Pulmonary artery endothelial cell (primary cell): ENCODE measurements at regions not wholly inside any gene's neighbourhood (a gene's known extent, or its start where the extent isn't known, plus 50 kb on each side); places are given as distances from the start of the nearest gene placed in this dataset.

Experiments used
- DNase-seq: peaks from one replicate; pipeline ENCODE4 v3.0.0-alpha.2; 2011; ENCODE audit warnings: low read depth, low spot score

- no peak for DNase-seq
Measured at GRCh38 chr5:111676926-111677415, 80.0 kb downstream of the NREP start.

DNA sequence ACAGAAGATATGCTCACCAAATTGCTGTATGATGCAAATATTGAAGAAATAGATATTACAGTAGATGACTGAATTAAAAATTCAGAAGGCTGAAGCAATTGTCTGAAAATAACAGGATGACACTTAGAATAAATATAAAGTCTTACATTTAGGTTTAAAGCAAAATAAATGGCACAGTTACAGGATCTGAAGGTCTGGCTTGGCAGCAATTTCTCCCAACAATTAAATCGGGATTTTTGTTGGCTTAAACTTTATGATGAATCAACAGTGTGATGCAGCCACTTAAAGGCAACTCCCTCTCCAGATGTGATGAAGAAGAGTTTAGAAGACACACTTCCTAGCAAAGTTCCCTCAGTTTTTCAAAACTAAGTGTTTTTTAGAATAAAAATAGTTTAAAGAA lies 80.5 kb downstream of the NREP start:
- DNase-seq, result no peak

GRCh38 chr5:111675201-111675934 lies 81.6 kb downstream of the NREP start:
- no peak for DNase-seq

GRCh38 chr5:111673891-111674626 lies 82.9 kb downstream of the NREP start:
- DNase-seq, result no peak

GRCh38 chr5:111672099-111672498 lies 84.9 kb downstream of the NREP start:
- no peak for DNase-seq

DNA sequence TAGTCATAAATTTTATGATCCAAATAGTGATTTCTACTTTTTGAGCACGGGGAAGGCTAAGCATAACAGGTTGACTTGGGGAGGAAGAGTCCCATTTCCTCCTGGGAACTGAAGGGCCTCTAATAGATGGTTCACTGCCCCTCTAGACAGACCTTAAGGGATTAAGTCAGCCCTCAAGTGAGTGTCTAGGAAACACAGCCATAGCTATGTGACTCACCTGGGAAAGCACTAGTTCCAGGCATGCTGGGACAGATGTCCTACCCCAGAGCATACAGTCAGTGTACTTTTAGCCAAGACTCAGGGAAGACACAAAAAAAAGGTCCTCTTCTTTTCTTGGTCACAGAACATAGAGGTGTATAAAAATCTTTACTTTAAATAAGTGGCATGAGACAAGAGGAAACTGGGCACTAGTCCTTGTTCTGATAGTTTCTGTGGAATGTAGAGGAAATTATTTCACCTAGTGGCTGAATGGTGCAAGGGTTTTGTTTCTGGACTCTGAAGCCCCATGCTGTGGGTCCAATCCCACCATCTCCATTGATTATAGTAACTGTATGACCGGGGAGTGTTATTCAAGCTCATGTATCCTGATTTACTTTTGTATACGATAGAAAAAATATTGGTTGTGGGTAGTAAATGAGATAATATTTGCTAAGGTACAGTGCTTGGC lies 86.0 kb downstream of the NREP start:
- DNase-seq, result no peak

- no peak for DNase-seq
Measured at GRCh38 chr5:111668477-111669414, 88.2 kb downstream of the NREP start.

DNA sequence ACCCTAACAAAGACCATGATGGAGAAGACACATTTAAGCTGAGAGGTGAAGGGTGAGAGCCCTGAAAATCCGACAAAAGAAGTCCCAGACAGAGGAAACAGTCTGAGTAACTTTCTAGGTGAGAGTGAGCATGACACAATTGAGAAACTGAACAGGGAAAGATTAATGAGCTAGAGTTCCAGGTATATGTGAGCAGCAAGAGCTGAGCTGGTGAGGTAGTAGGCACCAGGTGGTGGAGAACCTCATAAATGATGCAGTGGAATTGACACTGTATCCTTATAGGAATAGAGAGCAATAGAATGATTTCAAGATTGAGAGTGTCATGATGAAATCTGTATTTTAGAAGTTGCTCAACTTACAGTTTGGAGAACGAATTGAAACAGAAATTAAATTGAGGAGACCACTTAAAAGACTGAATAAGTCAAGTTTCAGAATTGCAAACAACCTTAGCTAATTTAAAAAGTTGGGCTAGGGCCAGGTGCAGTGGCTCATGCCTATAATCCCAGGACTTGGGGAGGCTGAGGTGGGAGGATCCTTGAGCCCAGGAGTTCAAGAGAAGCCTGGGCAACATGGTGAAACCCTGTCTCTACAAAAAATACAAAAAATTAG lies 89.8 kb downstream of the NREP start:
- DNase-seq, result no peak

- no peak for DNase-seq
Measured at GRCh38 chr5:111656580-111656979, 100.4 kb downstream of the NREP start.

DNA sequence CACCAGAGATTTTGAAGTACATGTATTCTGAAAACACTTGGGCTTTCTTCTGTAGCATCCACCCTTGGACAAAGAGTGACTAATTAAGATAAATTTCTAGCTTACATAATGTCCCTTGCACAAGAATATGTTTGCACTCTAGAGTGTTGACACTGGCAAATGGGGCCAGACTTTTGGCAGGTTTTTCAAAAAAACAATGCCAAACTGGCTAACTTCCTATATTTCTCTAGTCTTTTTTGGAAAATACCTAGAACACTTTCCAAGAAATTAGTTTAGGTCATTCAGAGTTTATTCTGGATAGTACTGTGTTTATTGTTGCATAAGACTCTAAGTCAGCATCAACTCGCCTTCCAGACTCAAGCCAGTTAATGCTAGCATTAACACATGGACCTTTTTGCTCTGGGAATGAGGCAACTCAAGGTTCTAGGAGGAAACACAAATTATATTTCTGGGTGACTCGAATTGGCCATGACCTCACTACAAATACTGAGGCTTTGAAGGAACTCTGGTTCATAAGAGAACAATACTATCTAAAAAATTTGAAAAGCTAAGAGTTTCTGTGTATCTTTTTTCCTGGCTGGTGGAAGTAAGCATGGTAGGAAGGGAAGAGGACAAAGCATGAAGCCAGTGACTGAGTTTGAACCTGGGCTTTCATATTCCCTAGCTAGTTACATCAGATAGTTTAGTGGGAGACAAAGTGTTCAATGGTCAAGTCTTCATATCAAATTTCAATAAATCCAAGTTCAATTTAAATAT lies 101.6 kb downstream of the NREP start:
- peak; percentile 1 for DNase-seq

DNA sequence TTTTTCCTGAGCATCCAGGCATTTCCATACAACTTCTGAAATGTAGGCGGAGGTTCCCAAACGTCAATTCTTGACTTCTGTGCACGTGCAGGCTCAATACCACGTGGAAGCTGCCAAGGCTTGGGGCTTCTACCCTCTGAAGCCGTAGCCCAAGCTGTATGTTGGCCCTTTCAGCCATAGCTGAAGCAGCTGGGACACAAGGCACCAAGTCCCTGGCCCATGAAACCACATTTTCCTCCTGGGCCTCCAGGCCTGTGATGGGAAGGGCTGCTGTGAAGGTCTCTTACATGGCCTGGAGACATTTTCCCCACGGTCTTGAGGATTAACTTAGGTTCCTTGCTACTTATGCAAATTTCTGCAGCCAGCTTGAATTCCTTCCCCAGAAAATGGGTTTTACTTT lies 103.6 kb downstream of the NREP start:
- no peak for DNase-seq

GRCh38 chr5:111649516-111649915 lies 107.5 kb downstream of the NREP start:
- no peak for DNase-seq

GRCh38 chr5:111645303-111645838 lies 111.6 kb downstream of the NREP start:
- no peak for DNase-seq

GRCh38 chr5:111643499-111643898 lies 113.5 kb downstream of the NREP start:
- no peak for DNase-seq

DNA sequence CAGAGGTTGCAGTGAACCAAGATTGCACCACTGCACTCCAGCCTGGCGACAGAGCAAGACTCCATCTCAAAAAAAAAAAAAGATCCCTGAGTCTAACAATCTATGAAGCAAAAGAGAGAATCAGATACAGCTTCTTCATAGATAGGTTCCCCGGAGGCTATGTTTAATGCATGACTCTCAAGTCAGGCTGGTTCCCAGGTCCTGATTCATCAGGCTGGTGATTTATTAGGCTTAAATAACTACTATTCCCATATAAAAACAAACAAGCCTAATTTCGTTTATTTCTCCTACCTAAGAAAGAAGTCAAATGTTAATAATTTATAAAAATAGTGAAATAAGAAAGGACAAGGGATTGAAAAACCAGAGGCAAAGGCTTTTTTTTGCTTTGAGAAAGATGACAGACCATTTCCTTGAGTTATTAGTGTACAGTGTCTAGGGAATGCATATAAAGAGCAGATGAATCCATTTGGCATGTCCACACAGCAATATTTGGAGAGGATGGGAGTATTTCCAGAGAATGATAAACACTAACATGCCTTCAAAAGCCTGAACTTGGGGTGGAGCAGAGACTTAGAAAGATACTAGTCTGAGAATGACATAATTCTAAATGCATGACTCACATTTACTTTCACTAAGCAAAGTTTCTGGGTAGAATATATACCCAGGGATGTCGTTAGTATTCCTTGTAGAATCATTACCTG lies 115.3 kb downstream of the NREP start:
- no peak for DNase-seq

DNA sequence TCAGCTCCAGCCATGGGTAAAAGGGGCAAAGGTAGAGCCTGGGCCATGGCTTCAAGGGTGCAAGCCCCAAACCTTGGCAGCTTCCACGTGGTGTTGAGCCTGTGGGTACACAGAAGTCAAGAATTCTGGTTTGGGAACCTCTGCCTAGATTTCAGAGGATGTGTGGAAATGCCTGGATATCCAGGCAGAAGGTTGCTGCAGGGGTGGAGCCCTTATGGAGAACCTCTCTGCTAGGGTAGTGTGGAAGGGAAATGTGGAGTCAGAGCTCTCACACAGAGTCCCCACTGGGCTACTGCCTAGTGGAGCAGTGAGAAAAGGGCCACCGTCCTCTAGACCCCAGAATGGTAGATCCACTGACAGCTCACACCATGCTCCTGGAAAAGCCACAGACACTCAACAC lies 117.1 kb downstream of the NREP start:
- DNase-seq, result no peak

DNA sequence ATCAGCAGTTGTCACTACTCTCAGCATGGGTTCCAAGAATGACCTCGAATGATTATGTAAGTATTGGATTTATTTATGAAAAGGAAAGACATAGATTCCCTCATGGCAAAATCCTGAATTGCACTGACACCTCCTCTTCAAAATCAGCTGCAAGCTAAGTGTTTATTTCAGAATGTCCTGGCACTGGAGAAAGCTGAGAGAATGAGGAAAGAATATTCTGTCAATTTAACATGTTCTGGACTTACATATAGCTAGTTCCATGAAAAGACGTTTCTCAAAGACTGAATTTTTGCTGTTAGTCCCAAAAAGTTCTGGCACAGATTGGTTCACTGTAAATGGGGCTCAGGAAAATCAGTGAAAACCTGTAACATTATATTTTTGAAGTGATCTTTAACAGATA lies 120.3 kb downstream of the NREP start:
- DNase-seq, result no peak

DNA sequence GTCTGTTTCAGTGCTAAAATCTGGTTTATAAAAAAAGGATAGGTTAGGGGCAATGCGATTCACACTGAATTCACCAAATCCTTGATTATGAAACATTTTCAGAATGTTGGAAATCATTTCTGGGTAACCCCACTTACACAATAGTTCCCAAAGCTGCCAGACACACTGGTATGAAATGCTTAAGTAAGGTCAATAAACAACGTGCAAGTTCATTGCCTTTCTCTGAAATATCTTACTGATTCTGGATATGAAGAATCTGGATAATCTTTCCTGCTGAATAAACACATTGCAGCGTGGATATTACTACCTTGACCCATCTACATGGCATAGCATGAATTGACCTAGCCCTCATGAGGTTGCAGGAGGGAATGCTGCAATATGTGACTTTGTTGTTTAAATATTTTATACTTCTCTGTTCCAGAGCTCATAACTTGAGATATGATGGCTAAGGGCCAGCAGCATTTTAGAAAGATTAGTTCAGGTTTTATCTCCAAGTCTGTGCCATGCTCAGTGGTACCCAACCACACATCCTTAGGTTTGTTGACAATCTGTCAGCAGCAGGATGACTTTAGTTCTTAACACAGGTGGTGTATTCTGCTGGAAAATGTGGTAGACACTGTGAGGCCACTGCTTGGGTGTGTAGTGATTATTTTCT lies 121.0 kb downstream of the NREP start:
- no peak for DNase-seq
